Testis (tissue), 2 donors: ENCODE measurements at regions not wholly inside any gene's neighbourhood (a gene's known extent, or its start where the extent isn't known, plus 50 kb on each side); places are given as distances from the start of the nearest gene placed in this dataset.

Experiments
- POLR2A ChIP-seq: fragments of 450-650 bp; IDR thresholded peaks from one replicate; pipeline ENCODE4 v1.6.1; 2017; ENCODE audit warnings: antibody characterized with exemption, mild to moderate bottlenecking, moderate library complexity
- TF ChIP-seq, protein P1 (sequence below), 3 experiments: fragments of 450-650 bp in 2 of 3; fragments of 200-600 bp in 1 of 3; sonication (generic) in 1 of 3; IDR thresholded peaks; one replicate each; pipeline ENCODE4 v1.5.1; 2016 to 2019; ENCODE audit warnings: antibody characterized with exemption in 3 of 3, mild to moderate bottlenecking in 2 of 3, moderate library complexity in 1 of 3

DNA sequence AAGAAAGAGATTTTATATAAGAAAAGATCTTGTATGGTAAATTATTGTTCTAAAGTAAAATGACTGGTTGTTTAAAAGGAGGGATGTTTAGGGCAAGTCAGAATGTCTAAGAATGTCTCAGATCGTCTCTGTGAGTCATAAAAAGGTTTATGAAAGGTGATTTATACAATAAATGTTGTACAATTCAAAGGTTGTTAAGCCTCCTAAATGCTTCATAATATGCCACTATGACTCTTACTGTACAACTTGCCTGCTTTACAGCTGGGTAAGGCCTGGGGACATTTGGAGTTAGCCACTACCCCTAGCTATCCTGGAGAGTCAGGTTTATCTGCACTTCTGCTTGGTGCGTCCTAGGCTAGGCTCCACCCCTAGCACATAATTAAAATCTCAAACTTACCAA is 927.4 kb downstream of the FSCB start:
- TF ChIP-seq, protein P1, sequence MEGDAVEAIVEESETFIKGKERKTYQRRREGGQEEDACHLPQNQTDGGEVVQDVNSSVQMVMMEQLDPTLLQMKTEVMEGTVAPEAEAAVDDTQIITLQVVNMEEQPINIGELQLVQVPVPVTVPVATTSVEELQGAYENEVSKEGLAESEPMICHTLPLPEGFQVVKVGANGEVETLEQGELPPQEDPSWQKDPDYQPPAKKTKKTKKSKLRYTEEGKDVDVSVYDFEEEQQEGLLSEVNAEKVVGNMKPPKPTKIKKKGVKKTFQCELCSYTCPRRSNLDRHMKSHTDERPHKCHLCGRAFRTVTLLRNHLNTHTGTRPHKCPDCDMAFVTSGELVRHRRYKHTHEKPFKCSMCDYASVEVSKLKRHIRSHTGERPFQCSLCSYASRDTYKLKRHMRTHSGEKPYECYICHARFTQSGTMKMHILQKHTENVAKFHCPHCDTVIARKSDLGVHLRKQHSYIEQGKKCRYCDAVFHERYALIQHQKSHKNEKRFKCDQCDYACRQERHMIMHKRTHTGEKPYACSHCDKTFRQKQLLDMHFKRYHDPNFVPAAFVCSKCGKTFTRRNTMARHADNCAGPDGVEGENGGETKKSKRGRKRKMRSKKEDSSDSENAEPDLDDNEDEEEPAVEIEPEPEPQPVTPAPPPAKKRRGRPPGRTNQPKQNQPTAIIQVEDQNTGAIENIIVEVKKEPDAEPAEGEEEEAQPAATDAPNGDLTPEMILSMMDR (IDR thresholded peaks at IDR 0.05): no peak
- no peak for TF ChIP-seq POLR2A
